B cell (primary cell): ENCODE measurements at regions not wholly inside any gene's neighbourhood (a gene's known extent, or its start where the extent isn't known, plus 50 kb on each side); places are given as distances from the start of the nearest gene placed in this dataset.

Experiments
- ATAC-seq: fragments of 200-7000 bp; cut with Tn5 transposase; one replicate; pipeline ENCODE4 v1.10.0; 2021; ENCODE audit warnings: low read depth, mild to moderate bottlenecking, moderate number of reproducible peaks, moderate library complexity
- CTCF ChIA-PET: fragments of 350-600 bp; sonication (Branson Sonifier 250); formaldehyde crosslinking; loops from one replicate; lab custom pipeline; 2021; ENCODE audit warnings: antibody characterized with exemption, inconsistent platforms; lab: Charles Lee
- POLR2A ChIA-PET: fragments of 350-600 bp; sonication (Branson Sonifier 250); formaldehyde crosslinking; loops from one replicate; lab custom pipeline; 2021; ENCODE audit warnings: antibody characterized with exemption; lab: Charles Lee
- DNase-seq: peaks from one replicate; pipeline ENCODE4 v3.0.0; 2013
- H2AFZ ChIP-seq: 2 replicates; pipeline ENCODE4 v1.6.1; 2012; ENCODE audit warnings: mild to moderate bottlenecking, low read depth, low read length; ENCODE audit not compliant: insufficient read depth, poor library complexity, severe bottlenecking
- H3K27ac ChIP-seq, 2 donors: 1 replicate in 1 of 2; 2 replicates in 1 of 2; pipeline ENCODE4 v1.5.1; 2012 to 2013; ENCODE audit warnings: low read length in 2 of 2, mild to moderate bottlenecking in 2 of 2, moderate library complexity in 1 of 2
- H3K27me3 ChIP-seq, 4 experiments: fragments of 200-600 bp in 1 of 4; sonication (generic) in 1 of 4; replicated peaks in 1 of 4; 1 replicate in 2 of 4; 2 replicates in 2 of 4; pipeline versions ENCODE4 v1.6.1 to v1.7.0; 2013 to 2016; ENCODE audit warnings: low read length in 3 of 4, mild to moderate bottlenecking in 2 of 4, mixed read lengths in 1 of 4, moderate library complexity in 1 of 4; ENCODE audit not compliant: insufficient read depth in 4 of 4, control insufficient read depth in 3 of 4; ENCODE audit errors: control extremely low read depth in 1 of 4
- H3K36me3 ChIP-seq, 2 experiments: replicated peaks in 1 of 2; 1 replicate in 1 of 2; 2 replicates in 1 of 2; pipeline versions ENCODE4 v1.6.1 to v1.7.1; 2013; ENCODE audit warnings: low read length in 1 of 2; ENCODE audit not compliant: insufficient read depth in 2 of 2, control insufficient read depth in 1 of 2; ENCODE audit errors: control extremely low read depth in 1 of 2, extremely low read depth in 1 of 2
- H3K4me1 ChIP-seq, 2 donors: fragments of 200-600 bp in 1 of 2; sonication (generic) in 1 of 2; 1 replicate in 1 of 2; 2 replicates in 1 of 2; pipeline versions ENCODE4 v1.5.1 to v1.6.1; 2013 to 2017; ENCODE audit warnings: low read length in 2 of 2; ENCODE audit not compliant: control insufficient read depth in 2 of 2, insufficient read depth in 2 of 2
- H3K4me2 ChIP-seq: replicated peaks from 2 replicates; pipeline ENCODE3; 2012; ENCODE audit warnings: mild to moderate bottlenecking, low read depth, low read length; ENCODE audit not compliant: poor library complexity, severe bottlenecking
- H3K4me3 ChIP-seq, 5 experiments: fragments of 200-600 bp in 1 of 5; sonication (generic) in 1 of 5; 1 replicate in 3 of 5; 2 replicates in 2 of 5; pipeline versions ENCODE4 v1.5.1 to v1.7.0; 2011 to 2016; ENCODE audit warnings: low read length in 4 of 5, mild to moderate bottlenecking in 4 of 5, low read depth in 2 of 5, control low read depth in 1 of 5, moderate library complexity in 1 of 5; ENCODE audit not compliant: insufficient read depth in 1 of 5; ENCODE audit errors: control extremely low read depth in 1 of 5, extremely low read depth in 1 of 5
- H3K79me2 ChIP-seq: fragments of 200-600 bp; sonication (generic); one replicate; pipeline ENCODE4 v1.6.0; 2016; ENCODE audit warnings: low read length; ENCODE audit not compliant: control insufficient read depth, insufficient read depth
- H3K9ac ChIP-seq: fragments of 200-600 bp; sonication (generic); 2 replicates; pipeline ENCODE4 v1.6.1; 2017; ENCODE audit warnings: mild to moderate bottlenecking, low read length, moderate library complexity
- H3K9me3 ChIP-seq, 3 donors: one replicate each; pipeline versions ENCODE4 v1.6.1 to v1.7.1; 2013; ENCODE audit warnings: low read length in 2 of 3; ENCODE audit not compliant: control insufficient read depth in 2 of 3, insufficient read depth in 1 of 3; ENCODE audit errors: control extremely low read depth in 1 of 3
- H4K20me1 ChIP-seq: 2 replicates; pipeline ENCODE4 v1.6.0; 2012; ENCODE audit warnings: mild to moderate bottlenecking, low read length; ENCODE audit not compliant: insufficient read depth, control insufficient read depth, poor library complexity, severe bottlenecking
- H3K27ac Mint-ChIP-seq: one replicate; pipeline ENCODE4 v1.8.0; 2021; ENCODE audit warnings: mixed read lengths
- H3K27me3 Mint-ChIP-seq: one replicate; pipeline ENCODE4 v1.8.0; 2021; ENCODE audit warnings: mixed read lengths
- H3K4me1 Mint-ChIP-seq: one replicate; pipeline ENCODE4 v1.8.0; 2021; ENCODE audit warnings: mixed read lengths
- H3K4me3 Mint-ChIP-seq: one replicate; pipeline ENCODE4 v1.8.0; 2021; ENCODE audit warnings: mixed read lengths
- H3K9me3 Mint-ChIP-seq: one replicate; pipeline ENCODE4 v1.8.0; 2022; ENCODE audit warnings: mixed read lengths; ENCODE audit not compliant: insufficient read depth
- EZH2 ChIP-seq: IDR thresholded peaks from 2 replicates; pipeline ENCODE4 v1.6.1; 2012; ENCODE audit warnings: borderline replicate concordance, low read depth, mild to moderate bottlenecking, moderate library complexity, low read length; ENCODE audit not compliant: insufficient read depth, poor library complexity, severe bottlenecking
- WGBS: methylation state at CpG from one replicate; pipeline ENCODE4 v1.1.5; 2013; ENCODE audit warnings: missing lambda C conversion rate; ENCODE audit not compliant: insufficient coverage; 5-methylcytosine and 5-hydroxymethylcytosine counted together
- intact Hi-C: fragments of 100-400 bp; cut with micrococcal nuclease; formaldehyde crosslinking; loops from one replicate; pipeline ENCODE4 v1.10.0; 2022
- TF ChIP-seq, protein P1 (sequence below): fragments of 200-600 bp; IDR thresholded peaks from one replicate; pipeline ENCODE4 v1.8.0; 2022; ENCODE audit warnings: antibody characterized with exemption, mild to moderate bottlenecking

DNA sequence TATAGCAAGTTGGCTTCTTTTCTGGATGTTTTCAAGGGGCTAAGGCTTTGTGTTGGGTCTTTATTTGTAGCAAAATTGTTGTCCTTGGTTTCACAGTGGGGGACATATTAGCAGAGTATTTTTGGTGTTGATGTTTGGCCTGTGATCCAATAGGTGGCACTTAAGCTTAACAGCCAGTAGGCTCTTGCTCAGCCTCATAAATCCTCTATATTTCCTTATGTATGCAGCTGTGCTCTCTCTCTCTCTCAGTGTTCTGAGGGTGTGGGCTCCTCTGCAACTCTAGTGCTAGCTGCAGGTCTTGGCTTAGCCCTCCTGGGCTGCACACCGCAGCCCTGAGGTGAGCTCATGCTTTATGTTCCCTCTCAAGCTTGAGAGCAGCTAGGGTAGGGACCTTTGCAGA is 195.0 kb upstream of the GHR start:
- intact Hi-C loops = no loop called here
- TF ChIP-seq, protein P1, sequence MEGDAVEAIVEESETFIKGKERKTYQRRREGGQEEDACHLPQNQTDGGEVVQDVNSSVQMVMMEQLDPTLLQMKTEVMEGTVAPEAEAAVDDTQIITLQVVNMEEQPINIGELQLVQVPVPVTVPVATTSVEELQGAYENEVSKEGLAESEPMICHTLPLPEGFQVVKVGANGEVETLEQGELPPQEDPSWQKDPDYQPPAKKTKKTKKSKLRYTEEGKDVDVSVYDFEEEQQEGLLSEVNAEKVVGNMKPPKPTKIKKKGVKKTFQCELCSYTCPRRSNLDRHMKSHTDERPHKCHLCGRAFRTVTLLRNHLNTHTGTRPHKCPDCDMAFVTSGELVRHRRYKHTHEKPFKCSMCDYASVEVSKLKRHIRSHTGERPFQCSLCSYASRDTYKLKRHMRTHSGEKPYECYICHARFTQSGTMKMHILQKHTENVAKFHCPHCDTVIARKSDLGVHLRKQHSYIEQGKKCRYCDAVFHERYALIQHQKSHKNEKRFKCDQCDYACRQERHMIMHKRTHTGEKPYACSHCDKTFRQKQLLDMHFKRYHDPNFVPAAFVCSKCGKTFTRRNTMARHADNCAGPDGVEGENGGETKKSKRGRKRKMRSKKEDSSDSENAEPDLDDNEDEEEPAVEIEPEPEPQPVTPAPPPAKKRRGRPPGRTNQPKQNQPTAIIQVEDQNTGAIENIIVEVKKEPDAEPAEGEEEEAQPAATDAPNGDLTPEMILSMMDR = no peak
- TF ChIP-seq EZH2 = no peak
- Histone ChIP-seq H3K79me2 (no peaks in the 10 kb centered on the region), H4K20me1 (no peaks in the 10 kb centered on the region), H2AFZ (no peak overlapping the region), H3K36me3 (no peaks in the 10 kb centered on the region), H3K27ac (no peak overlapping the region), H3K4me2 (no peak overlapping the region), H3K4me3 (no peak overlapping the region), H3K27me3 (no peaks in the 10 kb centered on the region), H3K9me3 (no peaks in the 10 kb centered on the region), H3K4me1 (no peaks in the 10 kb centered on the region), H3K9ac (no peak overlapping the region)
- ATAC-seq (no peak), DNase-seq (no peak)
- POLR2A ChIA-PET = no interaction called here
- Mint-ChIP-seq H3K27ac (no peak overlapping the region), H3K9me3 (no peaks in the 10 kb centered on the region), H3K4me1 (no peaks in the 10 kb centered on the region), H3K4me3 (no peak overlapping the region), H3K27me3 (no peaks in the 10 kb centered on the region)
- WGBS = 75% methylated on average over 1 of the region's 1 CpG
- CTCF ChIA-PET = no interaction called here

DNA sequence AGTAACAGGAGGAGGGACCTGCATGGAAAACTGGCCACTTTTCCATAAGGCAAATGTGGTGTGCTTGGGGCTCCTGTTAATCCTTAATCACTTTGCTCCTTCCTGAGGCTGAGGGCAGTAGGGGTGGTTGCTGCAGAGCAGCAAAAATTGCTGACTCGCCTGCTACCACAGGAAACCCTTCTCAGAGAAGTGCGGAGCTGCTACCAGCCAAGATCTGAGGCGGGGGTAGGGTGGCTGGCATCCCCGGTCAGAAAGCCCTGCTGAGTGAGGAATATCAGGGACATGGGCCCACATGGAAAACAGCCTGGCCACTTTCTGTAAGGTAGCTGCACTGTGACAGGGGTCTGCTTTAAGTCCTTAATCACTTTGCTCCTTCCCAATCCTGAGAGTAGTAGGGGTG is 192.4 kb upstream of the GHR start:
- intact Hi-C loops = no loop called here
- Histone ChIP-seq H4K20me1 (no peaks in the 10 kb centered on the region), H3K9me3 (no peaks in the 10 kb centered on the region), H3K4me3 (no peak overlapping the region), H3K4me1 (no peaks in the 10 kb centered on the region), H3K9ac (no peak overlapping the region), H3K27ac (no peak overlapping the region), H3K4me2 (no peak overlapping the region), H3K79me2 (no peaks in the 10 kb centered on the region), H3K36me3 (no peaks in the 10 kb centered on the region), H3K27me3 (no peaks in the 10 kb centered on the region), H2AFZ (no peak overlapping the region)
- H3K27me3 Mint-ChIP-seq = no peaks in the 10 kb centered on the region
- ATAC-seq = no peak
- no peaks in the 10 kb centered on the region for H3K4me1 Mint-ChIP-seq
- CTCF ChIA-PET = no interaction called here
- TF ChIP-seq EZH2 = no peak
- TF ChIP-seq, protein P1 = no peak
- no peaks in the 10 kb centered on the region for H3K9me3 Mint-ChIP-seq
- no peak for DNase-seq
- no peak overlapping the region for H3K27ac Mint-ChIP-seq
- H3K4me3 Mint-ChIP-seq = no peak overlapping the region
- 68% methylated on average over 4 of the region's 4 CpGs for WGBS
- POLR2A ChIA-PET = no interaction called here
